A549 (cell line): ENCODE measurements at regions not wholly inside any gene's neighbourhood (a gene's known extent, or its start where the extent isn't known, plus 50 kb on each side); places are given as distances from the start of the nearest gene placed in this dataset.

ENCODE experiments used
- ATAC-seq, 2 experiments: fragments of 200-7000 bp in 1 of 2; fragments of >200 bp in 1 of 2; cut with Nextera tagmentation in 1 of 2; cut with Tn5 transposase in 1 of 2; 3 replicates each; pipeline versions ENCODE4 v1.8.0 to v1.9.1; 2018 to 2020; ENCODE audit warnings: mild to moderate bottlenecking in 1 of 2, moderate library complexity in 1 of 2
- CTCF ChIA-PET: fragments of 300-600 bp; sonication (Branson Sonifier 250); formaldehyde crosslinking; extraction: SDS; loops from one replicate; lab custom pipeline; 2021; ENCODE audit warnings: antibody characterized with exemption, inconsistent platforms; lab: Yijun Ruan, JAX
- POLR2A ChIA-PET: fragments of 350-600 bp; formaldehyde crosslinking; extraction: SDS; loops from one replicate; lab custom pipeline; 2021; ENCODE audit warnings: antibody characterized with exemption, inconsistent platforms; lab: Yijun Ruan, JAX
- DNase-seq, 2 experiments: peaks; one replicate each; pipeline versions ENCODE4 v3.0.0 to v3.0.0-alpha.2; 2011 to 2016; ENCODE audit warnings: low read depth in 1 of 2, low spot score in 1 of 2
- FAIRE-seq: peaks from 2 replicates; lab custom pipeline; 2011; peaks lifted over from hg19 to GRCh38; lab: Jason Lieb, UNC
- H3K27ac ChIP-seq, 2 experiments: fragments of >200 bp; sonication (Bioruptor Twin); formaldehyde crosslinking; 3 replicates each; pipeline ENCODE4 v1.5.1; 2016 to 2017
- H3K4me1 ChIP-seq: fragments of >200 bp; sonication (Bioruptor Twin); formaldehyde crosslinking; 3 replicates; pipeline ENCODE4 v1.6.1; 2016
- H3K4me2 ChIP-seq: fragments of >200 bp; sonication (Bioruptor Twin); formaldehyde crosslinking; 3 replicates; pipeline ENCODE4 v1.6.1; 2016
- H3K4me3 ChIP-seq: fragments of >200 bp; sonication (Bioruptor Twin); formaldehyde crosslinking; 3 replicates; pipeline ENCODE4 v1.5.1; 2016
- H3K9me3 ChIP-seq: fragments of >200 bp; sonication (Bioruptor Twin); formaldehyde crosslinking; 3 replicates; pipeline ENCODE4 v1.6.1; 2016
- CBX2 ChIP-seq: fragments of 200-600 bp; sonication (generic); IDR thresholded peaks from 2 replicates; pipeline ENCODE4 v1.6.1; 2016; ENCODE audit warnings: low read depth, mild to moderate bottlenecking, borderline replicate concordance
- CHD2 ChIP-seq: fragments of 150-350 bp; IDR thresholded peaks from 2 replicates; pipeline ENCODE4 v1.6.1; 2014; ENCODE audit warnings: low read length; ENCODE audit not compliant: partially characterized antibody
- CTCF ChIP-seq: fragments of >200 bp; sonication (Bioruptor Twin); formaldehyde crosslinking; IDR thresholded peaks from 3 replicates; pipeline ENCODE4 v1.5.1; 2016
- EHF ChIP-seq: fragments of 250-450 bp; sonication (Bioruptor Pico); IDR thresholded peaks from 2 replicates; pipeline ENCODE4 v1.5.0; 2020; ENCODE audit warnings: mild to moderate bottlenecking
- EHMT2 ChIP-seq: fragments of 200-600 bp; sonication (generic); IDR thresholded peaks from 2 replicates; pipeline ENCODE4 v1.6.1; 2016; ENCODE audit warnings: antibody characterized with exemption, low read depth, mild to moderate bottlenecking, moderate library complexity
- EP300 ChIP-seq, 2 experiments: fragments of >200 bp; sonication (Bioruptor Twin); formaldehyde crosslinking; IDR thresholded peaks; 2 replicates in 1 of 2; 3 replicates in 1 of 2; pipeline ENCODE4 v1.6.1; 2016 to 2017
- HDAC2 ChIP-seq: fragments of 200-600 bp; sonication (generic); IDR thresholded peaks from 2 replicates; pipeline ENCODE4 v1.6.1; 2016
- HOXB13 ChIP-seq: fragments of 250-450 bp; sonication (Bioruptor Pico); IDR thresholded peaks from 2 replicates; pipeline ENCODE4 v1.5.0; 2020; ENCODE audit warnings: low read depth, mild to moderate bottlenecking, moderate library complexity
- JUN ChIP-seq, 2 experiments: fragments of >200 bp; sonication (Bioruptor Twin); formaldehyde crosslinking; IDR thresholded peaks; 2 replicates in 1 of 2; 3 replicates in 1 of 2; pipeline ENCODE4 v1.6.1; 2016 to 2017
- KDM1A ChIP-seq: fragments of 200-600 bp; sonication (generic); IDR thresholded peaks from 2 replicates; pipeline ENCODE4 v1.6.1; 2016; ENCODE audit warnings: low read depth, mild to moderate bottlenecking
- KDM5A ChIP-seq: fragments of 200-600 bp; sonication (generic); IDR thresholded peaks from 2 replicates; pipeline ENCODE4 v1.6.1; 2016; ENCODE audit warnings: antibody characterized with exemption, mild to moderate bottlenecking
- MAFK ChIP-seq: fragments of 450-650 bp; IDR thresholded peaks from 2 replicates; pipeline ENCODE4 v1.6.1; 2014; ENCODE audit not compliant: partially characterized antibody
- MYC ChIP-seq: IDR thresholded peaks from 2 replicates; pipeline ENCODE4 v1.6.1; 2012; ENCODE audit warnings: mild to moderate bottlenecking, inconsistent platforms, low read length, improper control_type of control experiment, borderline replicate concordance
- NFE2L2 ChIP-seq: fragments of 150-350 bp; conservative IDR thresholded peaks from 2 replicates; pipeline ENCODE4 v1.6.1; 2014; ENCODE audit warnings: low read length
- NPAS2 ChIP-seq: fragments of 250-450 bp; sonication (Bioruptor Pico); IDR thresholded peaks from 2 replicates; pipeline ENCODE4 v1.8.0; 2022; ENCODE audit warnings: mild to moderate bottlenecking, moderate library complexity, borderline replicate concordance
- NR3C1 ChIP-seq: fragments of >200 bp; sonication (Bioruptor Twin); formaldehyde crosslinking; IDR thresholded peaks from 3 replicates; pipeline ENCODE4 v1.6.1; 2017
- POLR2A ChIP-seq: IDR thresholded peaks from 2 replicates; pipeline ENCODE4 v1.6.1; 2012; ENCODE audit warnings: mild to moderate bottlenecking, low read length
- RAD21 ChIP-seq, 2 experiments: fragments of >200 bp in 1 of 2; sonication (Bioruptor Twin) in 1 of 2; formaldehyde crosslinking in 1 of 2; IDR thresholded peaks in 1 of 2; conservative IDR thresholded peaks in 1 of 2; 2 replicates in 1 of 2; 3 replicates in 1 of 2; pipeline ENCODE4 v1.6.1; 2012 to 2018; ENCODE audit warnings: inconsistent platforms in 1 of 2
- RARB ChIP-seq: fragments of 250-450 bp; sonication (Bioruptor Pico); IDR thresholded peaks from 2 replicates; pipeline ENCODE4 v1.8.0; 2021; ENCODE audit warnings: mild to moderate bottlenecking, moderate library complexity
- RCOR1 ChIP-seq: fragments of 150-350 bp; IDR thresholded peaks from 2 replicates; pipeline ENCODE4 v1.6.1; 2014; ENCODE audit warnings: antibody characterized with exemption, low read length, low read depth
- RFX5 ChIP-seq: fragments of 450-650 bp; IDR thresholded peaks from 2 replicates; pipeline ENCODE4 v1.7.1; 2014; ENCODE audit warnings: antibody characterized with exemption, mild to moderate bottlenecking, moderate library complexity
- SREBF2 ChIP-seq: fragments of 450-650 bp; IDR thresholded peaks from 2 replicates; pipeline ENCODE4 v1.6.1; 2014; ENCODE audit warnings: mild to moderate bottlenecking, moderate library complexity
- TP53 ChIP-seq: fragments of 250-450 bp; sonication (Bioruptor Pico); IDR thresholded peaks from 2 replicates; pipeline ENCODE4 v1.5.0; 2021; ENCODE audit warnings: mild to moderate bottlenecking, moderate library complexity
- WGBS: methylation state at CpG from one replicate; pipeline ENCODE4 v1.1.6; 2017; ENCODE audit errors: missing lambda C conversion rate; 5-methylcytosine and 5-hydroxymethylcytosine counted together
- TF ChIP-seq, protein P1 (sequence below): fragments of 250-450 bp; sonication (Bioruptor Pico); IDR thresholded peaks from 2 replicates; pipeline ENCODE4 v1.5.0; 2020; ENCODE audit warnings: low read depth, mild to moderate bottlenecking, moderate library complexity
- TF ChIP-seq, protein P2 (sequence below): IDR thresholded peaks from 2 replicates; pipeline ENCODE4 v1.6.1; 2012

DNA sequence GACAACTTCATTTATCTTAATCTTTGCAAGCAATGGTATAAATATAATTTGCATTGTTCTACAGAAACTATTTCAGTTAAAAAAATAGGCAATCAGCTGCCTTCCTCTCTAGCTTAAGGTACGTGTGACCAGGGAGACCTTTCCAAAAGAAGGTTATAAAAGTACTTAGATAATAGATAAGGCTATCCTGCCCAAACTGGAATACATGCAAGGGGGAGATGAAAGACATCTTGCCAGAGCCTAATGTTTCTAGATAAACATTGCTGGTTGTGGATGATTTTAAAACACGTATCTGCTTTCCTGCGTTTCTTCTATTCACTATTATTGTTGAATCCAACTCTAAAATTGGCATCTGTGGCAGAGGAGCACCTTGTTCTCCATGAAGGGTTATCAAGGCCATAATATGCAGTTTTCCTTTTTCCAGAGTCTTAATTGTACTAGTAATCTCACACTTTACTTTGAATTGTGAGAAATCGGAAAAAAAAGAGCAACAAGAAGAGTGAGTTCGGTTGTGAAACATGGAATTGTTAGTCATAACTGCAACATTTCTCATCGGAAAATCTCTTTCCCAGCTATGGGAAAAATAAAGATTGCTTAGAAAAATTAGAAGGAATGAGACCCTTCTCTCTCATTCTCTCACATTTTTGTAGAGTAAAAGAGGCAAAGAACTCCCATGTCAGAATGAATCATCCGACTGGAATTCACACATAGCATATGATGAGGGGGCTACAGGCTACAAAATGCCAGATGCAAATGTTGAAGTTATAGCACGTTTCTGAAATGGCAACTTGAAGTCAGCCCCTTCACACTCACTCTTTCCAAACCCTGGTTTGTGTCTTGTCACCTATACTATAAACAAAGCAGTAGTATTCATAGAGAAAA is 936.1 kb upstream of the NR2F2 start (continued):
- TF ChIP-seq CTCF (no peak), KDM1A (no peak)

DNA sequence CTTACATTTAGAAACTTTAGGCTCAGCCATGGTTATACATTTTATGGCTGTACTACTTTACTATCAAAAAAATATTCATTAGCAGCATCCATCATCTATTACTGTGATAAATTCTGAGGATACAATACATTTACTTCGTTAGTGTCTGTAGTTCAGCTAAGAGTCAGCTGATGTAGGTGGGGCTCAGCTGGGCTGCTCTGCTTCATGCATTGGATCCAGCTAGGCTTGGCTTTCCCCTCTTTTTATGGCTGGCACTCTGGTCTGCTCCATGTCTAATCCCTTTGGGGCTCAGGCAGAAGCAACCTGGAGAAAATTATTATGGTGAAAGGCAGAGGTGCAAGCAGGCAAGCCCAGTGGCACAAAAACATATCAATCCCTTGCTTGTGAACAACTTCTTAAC is 930.1 kb upstream of the NR2F2 start:
- no peak overlapping the region for H3K4me3 ChIP-seq
- 0% methylated on average over 1 of the region's 1 CpG for WGBS
- H3K9me3 ChIP-seq: no peaks in the 10 kb centered on the region
- no peak for FAIRE-seq
- ChIA-PET POLR2A (no interaction called here), CTCF (no interaction called here)
- no peak for ATAC-seq
- no peak overlapping the region for H3K27ac ChIP-seq
- H3K4me1 ChIP-seq: no peaks in the 10 kb centered on the region
- H3K4me2 ChIP-seq: no peak overlapping the region
- no peak for DNase-seq
- no peak for TF ChIP-seq EP300 (IDR thresholded peaks at IDR 0.05)
- no peak for TF ChIP-seq EHF
- TF ChIP-seq SREBF2: no peak
- no peak for TF ChIP-seq KDM5A
- TF ChIP-seq MAFK: no peak
- no peak for TF ChIP-seq RARB (CRISPR knock-in tag)
- no peak for TF ChIP-seq RAD21 (conservative IDR thresholded peaks at IDR 0.05 in 1 of 2, IDR thresholded peaks at IDR 0.05 in 1 of 2)
- TF ChIP-seq, protein P1, sequence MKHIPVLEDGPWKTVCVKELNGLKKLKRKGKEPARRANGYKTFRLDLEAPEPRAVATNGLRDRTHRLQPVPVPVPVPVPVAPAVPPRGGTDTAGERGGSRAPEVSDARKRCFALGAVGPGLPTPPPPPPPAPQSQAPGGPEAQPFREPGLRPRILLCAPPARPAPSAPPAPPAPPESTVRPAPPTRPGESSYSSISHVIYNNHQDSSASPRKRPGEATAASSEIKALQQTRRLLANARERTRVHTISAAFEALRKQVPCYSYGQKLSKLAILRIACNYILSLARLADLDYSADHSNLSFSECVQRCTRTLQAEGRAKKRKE (CRISPR knock-in tag): no peak
- no peak for TF ChIP-seq RFX5
- no peak for TF ChIP-seq MYC
- no peak for TF ChIP-seq KDM1A
- TF ChIP-seq EHMT2: no peak
- TF ChIP-seq RCOR1: no peak
- no peak for TF ChIP-seq TP53 (CRISPR knock-in tag)
- no peak for TF ChIP-seq CHD2
- TF ChIP-seq, protein P2, sequence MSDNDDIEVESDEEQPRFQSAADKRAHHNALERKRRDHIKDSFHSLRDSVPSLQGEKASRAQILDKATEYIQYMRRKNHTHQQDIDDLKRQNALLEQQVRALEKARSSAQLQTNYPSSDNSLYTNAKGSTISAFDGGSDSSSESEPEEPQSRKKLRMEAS: no peak
- TF ChIP-seq, all 56 proteins: peak for 0

DNA sequence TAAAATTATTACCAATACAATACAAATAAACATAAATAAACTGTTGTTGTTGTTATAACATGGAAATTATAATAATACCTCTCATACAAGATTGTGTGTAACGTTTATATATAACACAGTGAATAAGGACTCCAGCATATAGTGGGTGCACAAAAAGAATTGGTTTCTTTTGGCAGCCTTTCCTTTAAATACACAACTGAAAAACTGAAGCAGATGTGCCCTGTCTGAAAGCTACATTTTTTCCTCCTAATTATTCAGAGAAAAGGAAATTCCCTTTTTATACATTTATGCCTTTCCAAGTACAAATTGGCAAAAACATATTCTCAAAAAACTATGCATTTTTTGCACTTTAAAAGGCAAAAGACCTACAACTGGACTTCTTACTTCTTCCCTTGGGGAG is 928.9 kb upstream of the NR2F2 start:
- CTCF ChIA-PET: no interaction called here
- Histone ChIP-seq H3K4me2 (no peak overlapping the region), H3K9me3 (no peaks in the 10 kb centered on the region)
- TF ChIP-seq NR3C1: no peak
- no peak for TF ChIP-seq HDAC2
- TF ChIP-seq HOXB13 (CRISPR knock-in tag): no peak
- no peak for TF ChIP-seq CBX2
- no peak for TF ChIP-seq POLR2A
- TF ChIP-seq NFE2L2: no peak
- no peak for TF ChIP-seq EHMT2
- no peak for TF ChIP-seq JUN (IDR thresholded peaks at IDR 0.05)
- TF ChIP-seq RARB (CRISPR knock-in tag): no peak
- TF ChIP-seq NPAS2 (CRISPR knock-in tag): no peak
- no peak for TF ChIP-seq CHD2
- TF ChIP-seq, protein P1 (CRISPR knock-in tag): no peak
- TF ChIP-seq, all 56 proteins: peak for 0
- FAIRE-seq: no peak
- no peaks in the 10 kb centered on the region for H3K4me1 ChIP-seq
- no peak for DNase-seq
- ATAC-seq: no peak
- POLR2A ChIA-PET: no interaction called here
- WGBS: 14% methylated on average over 1 of the region's 1 CpG
- no peak overlapping the region for H3K4me3 ChIP-seq
- H3K27ac ChIP-seq: no peak overlapping the region
